Muscle layer of duodenum (tissue), 2 donors: ENCODE measurements at regions not wholly inside any gene's neighbourhood (a gene's known extent, or its start where the extent isn't known, plus 50 kb on each side); places are given as distances from the start of the nearest gene placed in this dataset.

Experiments
- H3K27ac ChIP-seq: one replicate; pipeline ENCODE4 v1.7.0; 2013; ENCODE audit warnings: mild to moderate bottlenecking, low read length
- H3K27me3 ChIP-seq: one replicate; pipeline ENCODE4 v1.7.0; 2013; ENCODE audit warnings: low read depth, mild to moderate bottlenecking, control low read depth, low read length
- H3K36me3 ChIP-seq, 2 donors: one replicate each; pipeline ENCODE4 v1.7.0; 2013; ENCODE audit warnings: low read length in 2 of 2, control low read depth in 1 of 2, mild to moderate bottlenecking in 1 of 2; ENCODE audit not compliant: insufficient read depth in 2 of 2, control insufficient read depth in 1 of 2
- H3K4me1 ChIP-seq, 2 donors: one replicate each; pipeline ENCODE4 v1.7.0; 2013; ENCODE audit warnings: low read length in 2 of 2, mild to moderate bottlenecking in 2 of 2, control low read depth in 1 of 2, moderate library complexity in 1 of 2; ENCODE audit not compliant: insufficient read depth in 2 of 2, control insufficient read depth in 1 of 2
- H3K4me3 ChIP-seq, 2 donors: one replicate each; pipeline ENCODE4 v1.7.0; 2013; ENCODE audit warnings: low read length in 2 of 2, low read depth in 1 of 2, mild to moderate bottlenecking in 1 of 2
- H3K9me3 ChIP-seq, 2 donors: one replicate each; pipeline ENCODE4 v1.7.0; 2013; ENCODE audit warnings: low read length in 2 of 2, control low read depth in 1 of 2, mild to moderate bottlenecking in 1 of 2; ENCODE audit not compliant: control insufficient read depth in 1 of 2
- donor health status: healthy.

- Histone ChIP-seq H3K36me3 (no peaks in the 10 kb centered on the region), H3K27ac (no peak overlapping the region), H3K27me3 (no peaks in the 10 kb centered on the region), H3K4me1 (no peaks in the 10 kb centered on the region), H3K4me3 (no peak overlapping the region), H3K9me3 (no peaks in the 10 kb centered on the region)
Observed at GRCh38 chr10:61356354-61356753, 96.8 kb downstream of the TMEM26 start.

- H3K4me3 ChIP-seq: no peak overlapping the region
- no peak overlapping the region for H3K27ac ChIP-seq
- H3K9me3 ChIP-seq: no peaks in the 10 kb centered on the region
- no peaks in the 10 kb centered on the region for H3K36me3 ChIP-seq
- H3K27me3 ChIP-seq: no peaks in the 10 kb centered on the region
- H3K4me1 ChIP-seq: no peaks in the 10 kb centered on the region
Observed at GRCh38 chr10:61355211-61355610, 98.0 kb downstream of the TMEM26 start.

- Histone ChIP-seq H3K27me3 (no peaks in the 10 kb centered on the region), H3K27ac (no peak overlapping the region), H3K36me3 (no peaks in the 10 kb centered on the region), H3K4me1 (no peaks in the 10 kb centered on the region), H3K9me3 (no peaks in the 10 kb centered on the region), H3K4me3 (no peak overlapping the region)
Observed at GRCh38 chr10:61354401-61354975, 98.7 kb downstream of the TMEM26 start.

- no peaks in the 10 kb centered on the region for H3K9me3 ChIP-seq
- H3K36me3 ChIP-seq: no peaks in the 10 kb centered on the region
- H3K27ac ChIP-seq: no peak overlapping the region
- H3K4me3 ChIP-seq: no peak overlapping the region
- H3K4me1 ChIP-seq: no peaks in the 10 kb centered on the region
- H3K27me3 ChIP-seq: no peaks in the 10 kb centered on the region
Observed at GRCh38 chr10:61350794-61351193, 102.4 kb downstream of the TMEM26 start.

GRCh38 chr10:61350068-61350467 is 103.1 kb downstream of the TMEM26 start:
- Histone ChIP-seq H3K4me1 (no peaks in the 10 kb centered on the region), H3K27me3 (no peaks in the 10 kb centered on the region), H3K4me3 (no peak overlapping the region), H3K36me3 (no peaks in the 10 kb centered on the region), H3K27ac (no peak overlapping the region), H3K9me3 (no peaks in the 10 kb centered on the region)

GRCh38 chr10:61346796-61347413 is 106.3 kb downstream of the TMEM26 start:
- no peaks in the 10 kb centered on the region for H3K27me3 ChIP-seq

GRCh38 chr10:61343796-61344195 is 109.4 kb downstream of the TMEM26 start:
- H3K4me1 ChIP-seq: no peaks in the 10 kb centered on the region

More at GRCh38 chr10:61346796-61347413, 106.3 kb downstream of the TMEM26 start:
- Histone ChIP-seq H3K36me3 (no peaks in the 10 kb centered on the region), H3K27ac (no peak overlapping the region), H3K4me1 (no peaks in the 10 kb centered on the region), H3K9me3 (no peaks in the 10 kb centered on the region), H3K4me3 (no peak overlapping the region)

GRCh38 chr10:61342858-61343572 is 110.2 kb downstream of the TMEM26 start:
- no peak overlapping the region for H3K4me3 ChIP-seq
- no peaks in the 10 kb centered on the region for H3K27me3 ChIP-seq
- no peaks in the 10 kb centered on the region for H3K36me3 ChIP-seq
- no peak overlapping the region for H3K27ac ChIP-seq
- H3K4me1 ChIP-seq: no peaks in the 10 kb centered on the region
- H3K9me3 ChIP-seq: no peaks in the 10 kb centered on the region

More at GRCh38 chr10:61343796-61344195, 109.4 kb downstream of the TMEM26 start:
- Histone ChIP-seq H3K9me3 (no peaks in the 10 kb centered on the region), H3K36me3 (no peaks in the 10 kb centered on the region), H3K27me3 (no peaks in the 10 kb centered on the region), H3K27ac (no peak overlapping the region), H3K4me3 (no peak overlapping the region)

GRCh38 chr10:61341008-61341407 is 112.2 kb downstream of the TMEM26 start:
- Histone ChIP-seq H3K4me3 (no peak overlapping the region), H3K36me3 (no peaks in the 10 kb centered on the region), H3K9me3 (no peaks in the 10 kb centered on the region), H3K4me1 (no peaks in the 10 kb centered on the region), H3K27me3 (no peaks in the 10 kb centered on the region), H3K27ac (no peak overlapping the region)

GRCh38 chr10:61338146-61338545 is 115.0 kb downstream of the TMEM26 start:
- H3K36me3 ChIP-seq: no peaks in the 10 kb centered on the region
- no peak overlapping the region for H3K27ac ChIP-seq
- no peaks in the 10 kb centered on the region for H3K27me3 ChIP-seq
- no peak overlapping the region for H3K4me3 ChIP-seq
- no peaks in the 10 kb centered on the region for H3K4me1 ChIP-seq
- H3K9me3 ChIP-seq: no peaks in the 10 kb centered on the region

- no peaks in the 10 kb centered on the region for H3K9me3 ChIP-seq
Observed at GRCh38 chr10:61337741-61338140, 115.4 kb downstream of the TMEM26 start.

More at GRCh38 chr10:61337741-61338140, 115.4 kb downstream of the TMEM26 start:
- Histone ChIP-seq H3K36me3 (no peaks in the 10 kb centered on the region), H3K27me3 (no peaks in the 10 kb centered on the region), H3K27ac (no peak overlapping the region), H3K4me1 (no peaks in the 10 kb centered on the region), H3K4me3 (no peak overlapping the region)
